Fibroblast of mammary gland (primary cell): ENCODE measurements at regions not wholly inside any gene's neighbourhood (a gene's known extent, or its start where the extent isn't known, plus 50 kb on each side); places are given as distances from the start of the nearest gene placed in this dataset.

Source experiments
- DNase-seq: peaks from one replicate; pipeline ENCODE4 v3.0.0-alpha.2; 2010; ENCODE audit warnings: low read depth
- H3K4me3 ChIP-seq: 2 replicates; pipeline ENCODE4 v1.5.1; 2011; ENCODE audit warnings: low read depth, mild to moderate bottlenecking, low read length, moderate library complexity; ENCODE audit not compliant: control insufficient read depth
- TF ChIP-seq, protein P1 (sequence below): conservative IDR thresholded peaks from 2 replicates; pipeline ENCODE4 v1.5.1; 2011; ENCODE audit warnings: low read depth, low read length, inconsistent platforms; ENCODE audit not compliant: control insufficient read depth, insufficient read depth

DNA sequence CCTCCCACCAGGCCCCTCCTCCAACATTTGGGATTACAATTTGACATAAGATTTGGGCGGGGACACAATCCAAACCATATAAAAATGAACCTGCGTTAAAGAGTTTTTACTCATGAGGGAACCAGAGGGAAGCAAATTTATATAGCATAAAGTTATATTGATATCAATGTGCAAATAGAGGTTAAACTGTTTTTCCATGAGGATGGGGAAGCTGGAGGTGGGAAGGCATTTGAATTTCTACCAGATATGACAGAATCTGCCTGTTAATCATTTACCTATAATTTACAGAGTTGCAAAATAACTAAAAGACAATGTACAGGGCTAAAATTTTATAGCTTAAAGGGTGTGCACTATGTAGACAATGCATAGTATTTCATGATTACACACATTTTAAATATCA is 322.0 kb upstream of the FKBP1C start:
- no peak overlapping the region for H3K4me3 ChIP-seq

DNA sequence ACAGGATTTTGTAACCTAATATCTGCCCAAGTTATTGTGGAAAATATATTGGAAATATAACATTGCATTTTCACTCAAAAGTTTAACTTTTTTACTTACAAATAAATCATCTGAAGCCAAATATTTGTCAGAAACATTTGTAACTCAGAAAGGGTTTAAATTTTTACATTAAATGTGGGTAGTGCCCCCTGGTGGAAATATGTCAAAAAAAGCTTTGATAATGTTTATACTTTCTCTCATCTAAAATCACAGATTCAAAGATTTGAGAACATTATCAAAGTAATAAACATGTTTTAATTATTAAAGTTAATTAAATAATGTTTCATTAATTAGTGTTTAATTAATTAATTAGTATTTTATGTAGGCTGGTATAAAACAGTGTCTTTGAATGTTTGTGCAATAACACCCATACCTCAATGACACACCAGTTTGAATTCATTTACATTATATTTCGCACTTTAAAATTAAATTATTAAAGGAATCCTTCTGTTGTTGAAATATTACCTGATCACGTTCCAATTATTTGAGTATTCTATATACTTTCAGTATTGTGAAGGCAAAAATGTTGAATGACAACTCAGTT is 320.1 kb upstream of the FKBP1C start:
- TF ChIP-seq, protein P1, sequence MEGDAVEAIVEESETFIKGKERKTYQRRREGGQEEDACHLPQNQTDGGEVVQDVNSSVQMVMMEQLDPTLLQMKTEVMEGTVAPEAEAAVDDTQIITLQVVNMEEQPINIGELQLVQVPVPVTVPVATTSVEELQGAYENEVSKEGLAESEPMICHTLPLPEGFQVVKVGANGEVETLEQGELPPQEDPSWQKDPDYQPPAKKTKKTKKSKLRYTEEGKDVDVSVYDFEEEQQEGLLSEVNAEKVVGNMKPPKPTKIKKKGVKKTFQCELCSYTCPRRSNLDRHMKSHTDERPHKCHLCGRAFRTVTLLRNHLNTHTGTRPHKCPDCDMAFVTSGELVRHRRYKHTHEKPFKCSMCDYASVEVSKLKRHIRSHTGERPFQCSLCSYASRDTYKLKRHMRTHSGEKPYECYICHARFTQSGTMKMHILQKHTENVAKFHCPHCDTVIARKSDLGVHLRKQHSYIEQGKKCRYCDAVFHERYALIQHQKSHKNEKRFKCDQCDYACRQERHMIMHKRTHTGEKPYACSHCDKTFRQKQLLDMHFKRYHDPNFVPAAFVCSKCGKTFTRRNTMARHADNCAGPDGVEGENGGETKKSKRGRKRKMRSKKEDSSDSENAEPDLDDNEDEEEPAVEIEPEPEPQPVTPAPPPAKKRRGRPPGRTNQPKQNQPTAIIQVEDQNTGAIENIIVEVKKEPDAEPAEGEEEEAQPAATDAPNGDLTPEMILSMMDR = peak; percentile 36
- no peak overlapping the region for H3K4me3 ChIP-seq
- peak; percentile 1 for DNase-seq

More for the DNA sequence above, 322.0 kb upstream of the FKBP1C start:
- TF ChIP-seq, protein P1 = no peak
- DNase-seq = no peak

DNA sequence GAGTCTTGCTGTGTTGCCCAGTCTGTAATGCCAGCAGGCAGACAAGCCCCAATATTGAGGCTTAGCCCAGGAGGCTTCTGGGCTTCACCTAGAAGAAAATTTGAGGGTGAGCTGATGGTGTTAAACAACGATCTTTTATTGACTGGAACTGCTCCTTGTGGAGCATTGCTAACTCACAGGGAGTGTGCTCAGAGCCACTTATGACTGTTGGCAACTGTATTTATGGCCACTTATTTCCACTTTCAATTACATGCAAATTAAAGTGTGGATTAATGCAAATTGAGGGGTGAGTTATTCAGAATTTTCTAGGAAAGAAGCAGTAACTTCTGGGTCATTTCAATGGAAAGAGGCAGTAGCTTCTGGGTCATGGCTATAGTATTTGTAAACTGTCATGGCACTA is 317.2 kb upstream of the FKBP1C start:
- TF ChIP-seq, protein P1 = no peak
- no peak for DNase-seq

DNA sequence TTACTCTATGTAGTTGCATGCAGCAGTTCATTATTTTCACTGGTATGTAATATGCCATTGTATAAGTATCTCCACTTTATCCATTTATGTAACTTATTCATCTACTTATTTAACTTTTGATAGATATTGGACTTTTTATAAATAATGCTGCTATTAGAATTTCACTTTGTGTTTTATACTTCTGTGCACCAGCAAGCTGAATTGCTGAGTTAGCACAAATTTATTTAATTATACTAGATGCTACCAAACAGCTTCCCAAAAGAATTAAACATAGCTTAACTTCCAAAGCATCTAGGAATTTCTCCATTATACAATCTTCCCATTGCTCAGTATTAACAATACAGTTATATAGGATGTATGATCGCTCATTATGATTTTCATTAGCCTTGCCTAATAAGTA is 308.0 kb upstream of the FKBP1C start:
- DNase-seq = no peak
- H3K4me3 ChIP-seq = no peak overlapping the region
- TF ChIP-seq, protein P1 = no peak

More for the DNA sequence above, 317.2 kb upstream of the FKBP1C start:
- H3K4me3 ChIP-seq = no peak overlapping the region

DNA sequence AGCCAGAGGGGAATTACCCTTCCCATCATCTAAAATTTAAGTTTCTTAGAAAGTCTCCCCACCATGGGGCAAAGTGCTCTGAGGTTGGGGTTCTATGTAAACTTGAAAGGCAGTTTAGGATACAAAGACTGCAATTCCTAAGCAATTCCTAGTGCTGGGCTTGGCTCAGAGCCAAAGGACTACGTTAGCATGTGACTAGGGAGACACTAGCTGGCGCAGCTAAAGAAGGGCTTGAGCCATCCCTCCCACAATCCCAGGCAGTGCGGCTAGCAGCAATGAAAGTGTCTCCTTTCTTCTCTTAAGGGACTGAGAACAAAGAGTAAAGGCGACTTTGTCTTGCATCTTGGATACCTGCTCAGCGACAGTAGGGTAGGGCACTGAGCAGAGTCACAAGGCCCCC is 306.6 kb upstream of the FKBP1C start:
- DNase-seq = no peak

DNA sequence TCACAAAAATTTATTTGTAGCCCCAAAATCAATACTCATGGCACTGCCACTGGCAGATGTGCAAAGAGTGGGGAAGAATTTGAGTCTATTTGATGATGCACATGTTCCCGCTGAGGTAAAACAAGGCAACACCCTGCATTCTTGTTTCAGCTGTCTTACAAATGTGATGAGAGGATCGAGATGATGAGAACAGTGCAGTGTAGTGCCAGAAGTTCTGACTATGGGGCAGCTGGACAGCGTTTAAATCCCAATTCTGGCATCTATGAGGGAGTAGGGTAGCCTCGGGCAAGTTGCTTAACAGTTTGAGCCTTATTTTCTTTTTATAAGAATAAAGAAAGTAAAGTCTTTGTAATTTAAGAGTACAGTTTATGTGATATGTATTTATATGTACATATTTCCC is 296.7 kb upstream of the FKBP1C start:
- TF ChIP-seq, protein P1 = no peak
- no peak overlapping the region for H3K4me3 ChIP-seq
- DNase-seq = no peak

More for the DNA sequence above, 306.6 kb upstream of the FKBP1C start:
- no peak overlapping the region for H3K4me3 ChIP-seq
- TF ChIP-seq, protein P1 = no peak

DNA sequence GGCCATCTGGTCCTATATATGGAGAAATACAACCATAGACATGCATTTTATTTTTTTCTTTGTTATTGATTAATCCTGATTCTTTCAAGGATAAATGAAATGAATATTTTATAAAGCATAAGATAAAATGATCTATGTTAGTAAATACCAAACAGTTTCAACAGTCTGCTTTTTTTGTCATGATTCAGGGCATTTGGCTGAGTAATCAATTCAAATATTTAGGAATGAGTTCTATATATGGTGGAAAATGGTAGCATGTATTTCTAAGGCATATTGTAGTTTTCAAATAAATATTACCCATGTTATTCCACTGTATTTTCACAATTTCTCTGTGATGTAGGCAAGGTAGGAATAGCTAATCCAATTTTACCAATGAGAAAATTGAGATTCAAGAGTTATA is 287.5 kb upstream of the FKBP1C start:
- no peak for DNase-seq
- TF ChIP-seq, protein P1 = no peak
- H3K4me3 ChIP-seq = no peak overlapping the region
